ENCODE measurements at regions not wholly inside any gene's neighbourhood (a gene's known extent, or its start where the extent isn't known, plus 50 kb on each side); places are given as distances from the start of the nearest gene placed in this dataset.
"Not testable (repeated sequence)": the region's sequence is repeated elsewhere in the genome, so short reads cannot be mapped to it uniquely, and the experiment has no call there.

- H3K4me2 ChIP-seq (ENCODE audit: low read length); H2AFZ ChIP-seq (ENCODE audit: low read depth, low read length, poor library complexity, severe bottlenecking); H3K4me1 ChIP-seq (ENCODE audit: control insufficient read depth in 1 of 2, insufficient read depth in 2 of 2, low read length in 2 of 2); intact Hi-C loops (cut with micrococcal nuclease); CTCF ChIA-PET; H3K79me2 ChIP-seq (ENCODE audit: insufficient read depth, low read length); H3K27me3 ChIP-seq (ENCODE audit: insufficient read depth, low read length); POLR2A ChIA-PET; ATAC-seq; H3K9me2 ChIP-seq (ENCODE audit: insufficient read depth); RAD21 ChIA-PET (ENCODE audit: low non-redundant PET in 1 of 2, low total read pairs in 2 of 2, uncharacterized antibody in 2 of 2, unreplicated experiment in 2 of 2); BruUV-seq (replicated peaks); DNase-seq (ENCODE audit: low read depth, low spot score); H4K20me1 ChIP-seq (ENCODE audit: insufficient read depth); H3K36me3 ChIP-seq (ENCODE audit: control insufficient read depth in 1 of 2, insufficient read depth in 2 of 2, low read length in 2 of 2); H3K27ac ChIP-seq (ENCODE audit: low read depth, low read length); H3K9me3 ChIP-seq (ENCODE audit: control insufficient read depth in 1 of 2, insufficient read depth in 1 of 2, low read depth in 1 of 2, low read length in 2 of 2); H3K4me3 ChIP-seq (replicated peaks in 1 of 2; ENCODE audit: low read depth in 1 of 2, low read length in 2 of 2); H3K9ac ChIP-seq (ENCODE audit: low read length): not testable (repeated sequence)
Measured at GRCh38 chr9:32166316-32166715, 218.1 kb upstream of the ACO1 start.

- Histone ChIP-seq H3K4me3 (replicated peaks in 1 of 2; ENCODE audit: low read depth in 1 of 2, low read length in 2 of 2) (no peak overlapping the region), H3K4me1 (ENCODE audit: control insufficient read depth in 1 of 2, insufficient read depth in 2 of 2, low read length in 2 of 2) (no peaks in the 10 kb centered on the region), H3K9me3 (ENCODE audit: control insufficient read depth in 1 of 2, insufficient read depth in 1 of 2, low read depth in 1 of 2, low read length in 2 of 2) (no peaks in the 10 kb centered on the region), H3K27ac (ENCODE audit: low read depth, low read length) (no peak overlapping the region), H3K36me3 (ENCODE audit: control insufficient read depth in 1 of 2, insufficient read depth in 2 of 2, low read length in 2 of 2) (no peaks in the 10 kb centered on the region), H3K9ac (ENCODE audit: low read length) (no peak overlapping the region), H3K27me3 (ENCODE audit: insufficient read depth, low read length) (no peaks in the 10 kb centered on the region), H3K9me2 (ENCODE audit: insufficient read depth) (no peaks in the 10 kb centered on the region), H2AFZ (ENCODE audit: low read depth, low read length, poor library complexity, severe bottlenecking) (no peak overlapping the region), H3K4me2 (ENCODE audit: low read length) (no peak overlapping the region), H4K20me1 (ENCODE audit: insufficient read depth) (no peaks in the 10 kb centered on the region), H3K79me2 (ENCODE audit: insufficient read depth, low read length) (no peaks in the 10 kb centered on the region)
- ChIA-PET POLR2A (no interaction called here), RAD21 (ENCODE audit: low non-redundant PET in 1 of 2, low total read pairs in 2 of 2, uncharacterized antibody in 2 of 2, unreplicated experiment in 2 of 2) (no interaction called here), CTCF (no interaction called here)
- DNase-seq (ENCODE audit: low read depth, low spot score) = no peak
- no TSS peak for BruUV-seq (replicated peaks)
- ATAC-seq = no peak
- TF ChIP-seq SRF (IDR thresholded peaks at IDR 0.05; ENCODE audit: low read depth) (no peak), POLR2A (IDR thresholded peaks at IDR 0.05; ENCODE audit: borderline replicate concordance, extremely low read depth, insufficient read depth, insufficient read length) (no peak), ZBTB33 (IDR thresholded peaks at IDR 0.05; ENCODE audit: extremely low read depth, insufficient replicate concordance, low read length) (no peak), CBX3 (IDR thresholded peaks at IDR 0.05; ENCODE audit: low read depth) (no peak), SP1 (IDR thresholded peaks at IDR 0.05; ENCODE audit: low read depth) (no peak), SIN3A (IDR thresholded peaks at IDR 0.05; ENCODE audit: low read depth) (no peak), JUND (IDR thresholded peaks at IDR 0.05) (no peak), RAD21 (IDR thresholded peaks at IDR 0.05; ENCODE audit: low read depth) (no peak), EGR1 (IDR thresholded peaks at IDR 0.05; ENCODE audit: low read depth) (no peak), EZH2 (IDR thresholded peaks at IDR 0.05) (no peak), TCF7L2 (IDR thresholded peaks at IDR 0.05; ENCODE audit: borderline replicate concordance, extremely low read depth, insufficient read depth, insufficient read length) (no peak), ATF3 (IDR thresholded peaks at IDR 0.05) (no peak), YY1 (IDR thresholded peaks at IDR 0.05; ENCODE audit: extremely low read depth, insufficient replicate concordance, low read depth, low read length) (no peak), ZNF274 (IDR thresholded peaks at IDR 0.05; ENCODE audit: low read depth, low read length) (no peak)
- TF ChIP-seq, protein P1, sequence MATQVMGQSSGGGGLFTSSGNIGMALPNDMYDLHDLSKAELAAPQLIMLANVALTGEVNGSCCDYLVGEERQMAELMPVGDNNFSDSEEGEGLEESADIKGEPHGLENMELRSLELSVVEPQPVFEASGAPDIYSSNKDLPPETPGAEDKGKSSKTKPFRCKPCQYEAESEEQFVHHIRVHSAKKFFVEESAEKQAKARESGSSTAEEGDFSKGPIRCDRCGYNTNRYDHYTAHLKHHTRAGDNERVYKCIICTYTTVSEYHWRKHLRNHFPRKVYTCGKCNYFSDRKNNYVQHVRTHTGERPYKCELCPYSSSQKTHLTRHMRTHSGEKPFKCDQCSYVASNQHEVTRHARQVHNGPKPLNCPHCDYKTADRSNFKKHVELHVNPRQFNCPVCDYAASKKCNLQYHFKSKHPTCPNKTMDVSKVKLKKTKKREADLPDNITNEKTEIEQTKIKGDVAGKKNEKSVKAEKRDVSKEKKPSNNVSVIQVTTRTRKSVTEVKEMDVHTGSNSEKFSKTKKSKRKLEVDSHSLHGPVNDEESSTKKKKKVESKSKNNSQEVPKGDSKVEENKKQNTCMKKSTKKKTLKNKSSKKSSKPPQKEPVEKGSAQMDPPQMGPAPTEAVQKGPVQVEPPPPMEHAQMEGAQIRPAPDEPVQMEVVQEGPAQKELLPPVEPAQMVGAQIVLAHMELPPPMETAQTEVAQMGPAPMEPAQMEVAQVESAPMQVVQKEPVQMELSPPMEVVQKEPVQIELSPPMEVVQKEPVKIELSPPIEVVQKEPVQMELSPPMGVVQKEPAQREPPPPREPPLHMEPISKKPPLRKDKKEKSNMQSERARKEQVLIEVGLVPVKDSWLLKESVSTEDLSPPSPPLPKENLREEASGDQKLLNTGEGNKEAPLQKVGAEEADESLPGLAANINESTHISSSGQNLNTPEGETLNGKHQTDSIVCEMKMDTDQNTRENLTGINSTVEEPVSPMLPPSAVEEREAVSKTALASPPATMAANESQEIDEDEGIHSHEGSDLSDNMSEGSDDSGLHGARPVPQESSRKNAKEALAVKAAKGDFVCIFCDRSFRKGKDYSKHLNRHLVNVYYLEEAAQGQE (IDR thresholded peaks at IDR 0.05; ENCODE audit: low read depth) = no peak
- intact Hi-C loops (cut with micrococcal nuclease) = no loop called here
Measured at GRCh38 chr9:32171339-32171738, 213.1 kb upstream of the ACO1 start.
